Jurkat, Clone E6-1 (cell line): ENCODE measurements at regions not wholly inside any gene's neighbourhood (a gene's known extent, or its start where the extent isn't known, plus 50 kb on each side); places are given as distances from the start of the nearest gene placed in this dataset.
"Not testable (repeated sequence)": the region's sequence is repeated elsewhere in the genome, so short reads cannot be mapped to it uniquely, and the experiment has no call there.

ENCODE experiments used
- DNase-seq: peaks from one replicate; pipeline ENCODE4 v3.0.0-alpha.2; 2011; ENCODE audit warnings: low read depth, low spot score
- H3K4me3 ChIP-seq: 2 replicates; pipeline ENCODE4 v1.5.1; 2011; ENCODE audit warnings: mild to moderate bottlenecking, low read length, control low read depth, moderate library complexity

- no peak for DNase-seq
- no peak overlapping the region for H3K4me3 ChIP-seq
Measured at GRCh38 chr18:57957210-57957609, 86.8 kb upstream of the NEDD4L start.

DNA sequence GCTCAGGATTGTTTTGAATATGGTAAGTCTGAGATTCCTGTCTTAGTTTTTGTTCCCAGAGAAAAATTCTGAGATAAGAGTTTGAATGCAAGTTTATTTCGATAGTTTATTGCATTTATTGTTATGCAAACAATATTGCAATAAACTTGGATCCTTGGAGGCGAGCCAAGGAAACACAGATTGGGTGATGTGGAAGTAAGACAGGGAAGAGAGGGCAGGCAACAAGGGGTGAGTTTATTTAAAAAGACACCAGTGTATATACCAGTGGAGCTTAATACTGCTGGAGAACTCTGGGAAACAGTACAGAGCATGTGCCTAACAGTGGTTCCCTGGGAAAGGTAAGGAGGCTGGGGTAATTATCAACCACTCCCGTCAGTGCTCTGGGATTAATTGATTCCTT lies 87.5 kb upstream of the NEDD4L start:
- no peak overlapping the region for H3K4me3 ChIP-seq
- no peak for DNase-seq

GRCh38 chr18:57954935-57955334 lies 89.1 kb upstream of the NEDD4L start:
- H3K4me3 ChIP-seq = no peak overlapping the region
- DNase-seq = no peak

DNA sequence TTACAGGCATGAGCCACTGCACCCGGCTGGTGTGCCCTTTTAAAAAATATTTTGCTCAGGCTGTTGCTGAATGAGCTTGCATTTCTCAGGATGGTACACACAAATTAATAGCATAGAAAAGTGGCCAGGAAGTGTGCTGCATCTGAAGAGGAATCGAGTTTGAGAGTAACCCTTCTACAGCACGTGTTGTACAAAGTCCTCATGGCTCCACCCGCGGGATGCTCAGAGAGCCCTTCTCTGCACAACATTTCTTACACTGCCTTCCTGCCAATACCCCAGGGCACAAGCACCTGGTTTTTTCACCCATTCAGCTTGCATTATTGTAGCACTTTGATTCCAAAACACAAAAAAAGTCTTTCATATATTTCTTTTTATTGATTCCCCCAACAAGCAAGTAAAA lies 90.1 kb upstream of the NEDD4L start:
- DNase-seq = no peak
- no peak overlapping the region for H3K4me3 ChIP-seq

GRCh38 chr18:57951999-57952774 lies 91.8 kb upstream of the NEDD4L start:
- no peak overlapping the region for H3K4me3 ChIP-seq
- no peak for DNase-seq

DNA sequence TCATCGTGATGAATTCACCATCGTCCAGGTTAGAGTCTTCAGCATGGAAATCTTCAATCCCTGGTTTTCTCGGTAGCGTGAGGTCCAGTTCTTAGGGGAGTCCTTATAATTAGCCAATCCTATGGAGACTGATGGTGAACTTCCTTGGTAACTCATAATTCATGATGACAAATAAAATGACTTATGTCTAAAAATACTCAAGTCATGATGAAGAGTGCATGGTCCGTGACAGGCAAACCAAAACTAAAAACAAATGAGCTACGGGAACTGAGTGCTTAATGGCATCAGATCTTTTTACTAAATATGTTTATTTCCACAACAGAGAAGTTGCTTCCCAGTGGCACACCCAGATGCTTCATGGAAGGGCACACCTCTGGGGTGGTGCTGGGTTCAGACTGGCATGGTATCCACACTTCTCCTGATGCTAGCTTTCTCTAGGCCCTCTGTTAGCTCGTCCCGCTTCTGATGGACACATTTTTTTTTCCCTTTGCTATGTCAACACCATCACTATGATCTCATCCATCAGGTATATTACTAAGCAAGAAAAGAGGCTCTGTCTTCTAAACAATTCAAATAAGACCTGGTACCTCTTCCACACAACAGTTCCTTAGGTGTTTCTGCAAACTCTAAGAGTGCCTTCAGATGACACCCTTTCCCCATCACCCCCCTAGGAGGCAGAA lies 92.8 kb upstream of the NEDD4L start:
- no peak for DNase-seq
- no peak overlapping the region for H3K4me3 ChIP-seq

DNA sequence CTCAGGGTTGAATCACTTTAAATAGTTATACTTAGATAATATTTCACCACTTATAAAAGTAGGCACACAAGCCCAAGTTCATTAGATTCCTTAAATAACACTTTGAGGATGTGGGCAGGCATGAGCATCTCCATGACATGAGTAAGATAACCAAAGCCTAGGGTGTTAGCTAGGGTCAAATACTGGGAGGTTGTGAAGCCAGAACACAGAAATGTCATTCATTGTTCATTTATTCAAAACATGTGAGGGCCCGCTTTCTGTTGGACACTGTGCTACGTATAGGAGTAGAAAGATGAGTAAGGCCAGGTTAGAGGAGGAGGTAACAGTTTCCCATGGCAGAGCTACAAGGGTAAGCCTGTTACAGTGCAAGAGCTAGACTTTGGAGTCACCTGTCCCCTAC lies 93.5 kb upstream of the NEDD4L start:
- H3K4me3 ChIP-seq = no peak overlapping the region
- no peak for DNase-seq

DNA sequence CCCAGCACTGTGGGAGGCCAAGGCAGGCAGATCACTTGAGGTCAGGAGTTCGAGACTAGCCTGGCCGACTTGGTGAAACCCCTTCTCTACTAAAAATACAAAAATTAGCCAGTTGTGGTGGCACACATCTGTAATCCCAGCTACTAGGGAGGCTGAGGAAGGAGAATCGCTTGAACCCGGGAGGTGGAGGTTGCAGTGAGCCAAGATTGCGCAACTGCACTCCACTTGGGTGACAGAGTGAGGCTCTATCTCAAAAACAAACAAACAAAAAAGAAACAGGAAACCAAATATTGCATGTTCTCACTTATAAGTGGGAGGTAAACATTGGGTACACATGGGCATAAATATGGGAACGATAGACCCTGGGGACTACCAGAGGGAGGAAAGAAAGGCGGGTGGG lies 94.7 kb upstream of the NEDD4L start:
- H3K4me3 ChIP-seq, DNase-seq: not testable (repeated sequence)

DNA sequence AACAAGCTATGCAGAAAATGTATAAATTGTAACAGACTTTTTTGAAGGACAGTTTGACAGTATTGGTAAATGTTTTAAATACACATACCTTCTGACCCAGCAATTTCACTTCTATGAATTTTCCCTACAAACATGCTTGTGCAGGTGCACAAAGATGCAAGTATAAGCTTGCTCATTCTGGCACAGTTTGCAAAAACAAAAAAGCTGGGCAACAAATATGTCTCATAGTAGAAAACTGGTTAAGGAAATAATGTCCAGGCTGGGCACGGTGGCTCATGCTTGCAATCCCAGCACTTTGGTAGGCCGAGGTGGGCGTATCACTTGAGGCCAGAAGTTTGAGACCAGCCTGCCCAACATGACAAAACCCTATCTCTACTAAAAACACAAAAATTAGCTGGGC lies 96.9 kb upstream of the NEDD4L start:
- H3K4me3 ChIP-seq = no peak overlapping the region
- no peak for DNase-seq

DNA sequence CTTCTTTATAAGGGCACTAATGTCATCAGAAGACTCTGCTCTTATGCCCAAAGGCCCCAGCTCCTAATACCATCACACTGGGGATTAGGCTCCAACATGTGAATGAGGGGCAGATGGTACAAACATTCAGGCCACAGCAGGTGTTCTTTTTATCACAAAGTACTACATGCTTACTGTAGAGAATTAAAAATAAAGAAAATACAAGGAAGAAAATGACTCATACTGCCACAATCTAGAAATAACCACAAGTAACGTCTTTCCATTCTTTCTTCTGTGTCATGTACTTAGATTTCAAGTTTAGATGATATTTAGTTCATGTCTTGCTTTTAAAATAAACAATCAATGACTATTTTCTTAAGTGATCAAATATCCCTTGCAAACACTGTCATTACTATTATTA lies 100.3 kb upstream of the NEDD4L start:
- H3K4me3 ChIP-seq = no peak overlapping the region
- no peak for DNase-seq

DNA sequence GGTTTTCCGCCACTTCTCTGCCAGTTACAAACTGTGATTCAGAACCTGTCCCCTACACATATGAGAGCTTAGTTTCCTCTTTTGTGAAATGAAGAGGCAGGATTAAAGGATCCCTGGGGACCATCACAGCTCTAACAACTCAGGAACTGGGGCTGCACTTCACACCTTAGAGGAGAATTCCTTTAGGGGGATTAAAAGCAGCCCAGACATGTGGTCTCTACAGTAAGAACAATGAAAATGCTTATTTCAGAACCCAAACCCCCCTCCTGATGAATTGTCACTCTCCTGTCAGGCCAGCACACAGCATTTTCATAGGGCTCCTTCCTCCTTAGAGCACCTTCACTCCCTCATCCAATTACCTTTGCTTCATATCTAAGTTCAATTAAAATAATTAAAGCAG lies 101.5 kb upstream of the NEDD4L start:
- H3K4me3 ChIP-seq = no peak overlapping the region
- DNase-seq = no peak

DNA sequence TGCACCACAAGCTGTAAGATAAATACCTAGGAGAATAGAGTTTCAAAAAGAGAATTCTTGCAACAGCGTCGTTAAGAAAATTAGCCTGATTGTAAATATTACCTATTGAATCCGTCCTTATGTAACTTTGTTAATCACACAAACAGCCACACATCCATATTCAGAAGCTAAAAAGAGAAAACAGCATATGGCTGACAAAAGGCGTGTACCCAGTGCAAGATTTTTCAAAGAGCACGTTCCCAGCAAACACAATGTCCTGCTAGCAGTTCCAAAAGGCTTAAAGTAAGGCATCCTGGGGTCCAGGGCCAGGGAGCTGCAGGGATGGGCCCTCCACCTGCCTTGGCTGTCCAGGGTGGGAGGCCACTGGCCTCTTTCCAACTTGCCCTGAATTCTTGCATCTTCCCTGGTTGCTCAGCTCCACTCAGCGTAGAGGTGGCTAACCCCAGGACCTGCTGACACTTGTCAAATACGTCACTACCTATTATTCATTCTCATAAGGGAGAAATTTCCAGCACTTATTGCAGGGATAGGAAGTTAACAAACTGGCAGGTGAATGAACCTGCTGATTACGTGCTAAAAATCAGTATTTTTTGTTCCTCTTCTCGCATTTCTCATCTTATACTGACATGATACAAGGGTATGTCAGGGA lies 102.1 kb upstream of the NEDD4L start:
- H3K4me3 ChIP-seq = no peak overlapping the region
- no peak for DNase-seq

- no peak overlapping the region for H3K4me3 ChIP-seq
- DNase-seq = no peak
Measured at GRCh38 chr18:57940166-57940660, 103.8 kb upstream of the NEDD4L start.

GRCh38 chr18:57934375-57934774 lies 109.7 kb upstream of the NEDD4L start:
- not testable (repeated sequence) for H3K4me3 ChIP-seq, DNase-seq

DNA sequence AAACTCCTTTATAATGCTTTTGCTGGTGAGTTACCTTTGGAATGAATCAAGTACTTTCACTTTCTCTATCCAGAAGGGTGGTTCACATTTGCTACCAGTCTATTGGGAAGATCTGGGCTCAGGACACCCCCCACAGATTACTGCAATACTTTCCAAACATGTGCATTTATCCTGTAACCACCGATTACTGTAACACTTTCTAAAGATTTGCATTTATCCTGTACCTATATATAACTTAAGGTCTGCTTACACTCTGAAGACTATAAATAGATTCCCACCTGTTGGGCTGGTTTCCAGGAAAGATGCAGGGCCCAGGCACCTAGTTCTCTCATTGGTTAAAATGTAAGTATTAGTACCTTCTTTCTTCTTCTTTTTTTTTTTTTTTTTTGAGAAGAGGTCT lies 113.0 kb upstream of the NEDD4L start:
- H3K4me3 ChIP-seq = no peak overlapping the region
- DNase-seq = no peak

GRCh38 chr18:57930476-57930875 lies 113.5 kb upstream of the NEDD4L start:
- no peak for DNase-seq
- H3K4me3 ChIP-seq = no peak overlapping the region

DNA sequence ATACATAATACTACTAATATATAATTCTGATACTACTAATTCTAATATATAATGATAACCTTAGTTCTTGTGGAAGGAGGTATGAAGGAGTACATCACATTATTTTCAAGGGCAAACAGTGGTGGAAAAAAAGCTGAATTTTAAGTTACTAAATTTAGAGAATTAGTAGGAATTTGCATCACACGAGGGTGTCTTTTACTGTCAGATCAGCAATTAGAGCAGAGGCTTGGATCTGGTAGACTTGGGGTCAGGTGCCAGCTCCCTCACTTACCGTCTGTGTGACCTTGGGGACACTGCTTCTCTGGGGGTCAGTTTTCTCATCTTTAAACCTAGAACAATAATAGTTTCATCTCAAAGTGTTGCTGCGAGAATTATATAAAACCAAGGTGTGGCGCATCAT lies 114.1 kb upstream of the NEDD4L start:
- H3K4me3 ChIP-seq = no peak overlapping the region
- no peak for DNase-seq

- no peak for DNase-seq
- H3K4me3 ChIP-seq = no peak overlapping the region
Measured at GRCh38 chr18:57928466-57928865, 115.6 kb upstream of the NEDD4L start.

DNA sequence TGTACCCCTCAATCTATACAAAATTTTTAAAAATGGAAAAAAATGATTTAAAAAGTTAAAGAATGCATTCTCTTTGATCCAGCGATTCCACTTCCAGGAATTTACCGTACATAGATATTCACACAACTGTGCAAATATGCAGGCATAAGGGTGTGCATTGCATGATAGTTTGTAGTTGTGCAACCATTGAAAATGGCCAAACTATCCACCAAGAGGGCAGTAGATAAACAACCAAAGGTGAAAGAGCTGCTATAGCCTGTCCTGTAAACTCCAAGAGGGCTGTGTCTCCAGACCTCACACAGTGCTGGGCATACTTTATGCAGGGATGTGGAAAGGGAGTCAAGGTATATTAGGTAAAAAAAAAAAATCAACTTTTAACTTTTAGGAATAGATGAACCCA lies 116.5 kb upstream of the NEDD4L start:
- DNase-seq = no peak
- H3K4me3 ChIP-seq = no peak overlapping the region

- DNase-seq = no peak
- H3K4me3 ChIP-seq = no peak overlapping the region
Measured at GRCh38 chr18:57925706-57926105, 118.3 kb upstream of the NEDD4L start.
